ENCODE measurements at regions not wholly inside any gene's neighbourhood (a gene's known extent, or its start where the extent isn't known, plus 50 kb on each side); places are given as distances from the start of the nearest gene placed in this dataset.
"Not testable (repeated sequence)": the region's sequence is repeated elsewhere in the genome, so short reads cannot be mapped to it uniquely, and the experiment has no call there.

- TF ChIP-seq CTCF (IDR thresholded peaks at IDR 0.05; ENCODE audit: low read depth, low read length) = peak; percentile 99
- peak; percentile 42 for DNase-seq (ENCODE audit: extremely low read depth, low read depth)
Measured at GRCh38 chr12:107607464-107608392, 77.9 kb upstream of the PWP1 start.

- DNase-seq (ENCODE audit: extremely low read depth, low read depth) = not testable (repeated sequence)
Measured at GRCh38 chr12:107608779-107609178, 76.8 kb upstream of the PWP1 start.

- peak; percentile 18 for DNase-seq (ENCODE audit: extremely low read depth, low read depth)
- TF ChIP-seq CTCF (IDR thresholded peaks at IDR 0.05; ENCODE audit: low read depth, low read length) = peak; percentile 85
Measured at GRCh38 chr12:107610021-107610859, 75.4 kb upstream of the PWP1 start.

GRCh38 chr12:107612508-107612907, 73.1 kb upstream of the PWP1 start:
- DNase-seq (ENCODE audit: extremely low read depth, low read depth) = no peak
- no peak for TF ChIP-seq CTCF (IDR thresholded peaks at IDR 0.05; ENCODE audit: low read depth, low read length)

- DNase-seq (ENCODE audit: extremely low read depth, low read depth) = no peak
- no peak for TF ChIP-seq CTCF (IDR thresholded peaks at IDR 0.05; ENCODE audit: low read depth, low read length)
Measured at GRCh38 chr12:107616941-107617340, 68.7 kb upstream of the PWP1 start.

- DNase-seq (ENCODE audit: extremely low read depth, low read depth) = no peak
- TF ChIP-seq CTCF (IDR thresholded peaks at IDR 0.05; ENCODE audit: low read depth, low read length) = no peak
Measured at GRCh38 chr12:107618106-107618505, 67.5 kb upstream of the PWP1 start.

GRCh38 chr12:107619831-107620230, 65.8 kb upstream of the PWP1 start:
- no peak for DNase-seq (ENCODE audit: extremely low read depth, low read depth)
- TF ChIP-seq CTCF (IDR thresholded peaks at IDR 0.05; ENCODE audit: low read depth, low read length) = no peak
